Trophoblast cell (in vitro differentiated cells and primary cell): ENCODE measurements at regions not wholly inside any gene's neighbourhood (a gene's known extent, or its start where the extent isn't known, plus 50 kb on each side); places are given as distances from the start of the nearest gene placed in this dataset.

Experiments used
- DNase-seq, 2 donors: peaks; one replicate each; pipeline ENCODE4 v3.0.0-alpha.2; 2016
- H2AFZ ChIP-seq: 2 replicates; pipeline ENCODE4 v1.6.1; 2013; ENCODE audit warnings: low read length, moderate library complexity, mild to moderate bottlenecking; ENCODE audit not compliant: insufficient read depth, poor library complexity
- H2AK5ac ChIP-seq: 2 replicates; pipeline ENCODE4 v1.6.1; 2013; ENCODE audit warnings: mild to moderate bottlenecking, low read length
- H2BK120ac ChIP-seq: 2 replicates; pipeline ENCODE4 v1.6.1; 2013; ENCODE audit warnings: low read length, mild to moderate bottlenecking, moderate library complexity; ENCODE audit not compliant: insufficient read depth, poor library complexity
- H2BK12ac ChIP-seq: 2 replicates; pipeline ENCODE4 v1.6.1; 2013; ENCODE audit warnings: mild to moderate bottlenecking, low read length, moderate library complexity
- H2BK5ac ChIP-seq: 2 replicates; pipeline ENCODE4 v1.6.1; 2013; ENCODE audit warnings: low read length, low read depth, moderate library complexity, mild to moderate bottlenecking; ENCODE audit not compliant: poor library complexity
- H3K14ac ChIP-seq: 2 replicates; pipeline ENCODE4 v1.6.1; 2013; ENCODE audit warnings: mild to moderate bottlenecking, low read length
- H3K18ac ChIP-seq: 2 replicates; pipeline ENCODE4 v1.6.1; 2013; ENCODE audit warnings: mild to moderate bottlenecking, low read length
- H3K23ac ChIP-seq: 2 replicates; pipeline ENCODE4 v1.6.1; 2013; ENCODE audit warnings: low read length
- H3K27ac ChIP-seq: 2 replicates; pipeline ENCODE4 v1.5.1; 2013; ENCODE audit warnings: low read depth, mild to moderate bottlenecking, inconsistent platforms, low read length, moderate library complexity
- H3K27me3 ChIP-seq: 2 replicates; pipeline ENCODE4 v1.6.1; 2013; ENCODE audit warnings: inconsistent platforms, mild to moderate bottlenecking, low read length, moderate library complexity; ENCODE audit not compliant: insufficient read depth
- H3K36me3 ChIP-seq, 2 experiments: 1 replicate in 1 of 2; 2 replicates in 1 of 2; pipeline ENCODE4 v1.6.1; 2013; ENCODE audit warnings: low read length in 2 of 2, mild to moderate bottlenecking in 2 of 2, moderate library complexity in 1 of 2; ENCODE audit not compliant: insufficient read depth in 2 of 2, control insufficient read depth in 1 of 2
- H3K4ac ChIP-seq: 2 replicates; pipeline ENCODE4 v1.6.1; 2013; ENCODE audit warnings: low read depth, mild to moderate bottlenecking, low read length, moderate library complexity
- H3K4me1 ChIP-seq, 2 experiments: 1 replicate in 1 of 2; 2 replicates in 1 of 2; pipeline ENCODE4 v1.6.1; 2013; ENCODE audit warnings: low read length in 2 of 2, mild to moderate bottlenecking in 2 of 2, moderate library complexity in 1 of 2; ENCODE audit not compliant: insufficient read depth in 2 of 2, control insufficient read depth in 1 of 2
- H3K4me2 ChIP-seq: 2 replicates; pipeline ENCODE4 v1.6.1; 2013; ENCODE audit warnings: inconsistent platforms, mild to moderate bottlenecking, low read length, moderate library complexity
- H3K4me3 ChIP-seq: 2 replicates; pipeline ENCODE4 v1.5.1; 2013; ENCODE audit warnings: mild to moderate bottlenecking, low read depth, low read length, inconsistent platforms
- H3K79me1 ChIP-seq: one replicate; pipeline ENCODE4 v1.6.1; 2013; ENCODE audit warnings: low read length
- H3K79me2 ChIP-seq: 2 replicates; pipeline ENCODE4 v1.6.1; 2013; ENCODE audit warnings: low read length, mild to moderate bottlenecking; ENCODE audit not compliant: control insufficient read depth, insufficient read depth, poor library complexity
- H3K9ac ChIP-seq: 2 replicates; pipeline ENCODE4 v1.6.1; 2013; ENCODE audit warnings: mild to moderate bottlenecking, low read length
- H3K9me3 ChIP-seq: 2 replicates; pipeline ENCODE4 v1.6.1; 2013; ENCODE audit warnings: low read depth, mild to moderate bottlenecking, control low read depth, inconsistent platforms, low read length; ENCODE audit not compliant: insufficient read depth
- H4K12ac ChIP-seq: 2 replicates; pipeline ENCODE4 v1.6.1; 2013; ENCODE audit warnings: low read depth, mild to moderate bottlenecking, low read length, moderate library complexity
- H4K8ac ChIP-seq: 2 replicates; pipeline ENCODE4 v1.6.1; 2013; ENCODE audit warnings: low read depth, mild to moderate bottlenecking, low read length, moderate library complexity
- H4K91ac ChIP-seq: one replicate; pipeline ENCODE4 v1.6.1; 2013; ENCODE audit warnings: low read depth, mild to moderate bottlenecking, low read length, moderate library complexity
- WGBS: extraction: QIAGEN DNeasy Blood & Tissue Kit; methylation state at CpG from one replicate; pipeline ENCODE4 v1.1.7; 2013; ENCODE audit warnings: missing lambda C conversion rate; ENCODE audit not compliant: insufficient read length, insufficient coverage; ENCODE audit errors: extremely low coverage; 5-methylcytosine and 5-hydroxymethylcytosine counted together

GRCh38 chr5:1973391-1974013 is 90.8 kb upstream of the IRX4 start:
- Histone ChIP-seq H3K36me3 (no peaks in the 10 kb centered on the region), H3K79me1 (no peaks in the 10 kb centered on the region), H3K4ac (no peak overlapping the region), H3K27me3 (no peaks in the 10 kb centered on the region), H3K18ac (no peak overlapping the region), H3K4me1 (no peaks in the 10 kb centered on the region), H3K9me3 (no peaks in the 10 kb centered on the region), H4K12ac (no peak overlapping the region), H3K4me3 (peak overlapping the region; percentile 4), H2BK120ac (no peak overlapping the region), H3K79me2 (no peaks in the 10 kb centered on the region), H4K91ac (no peak overlapping the region), H3K9ac (no peak overlapping the region), H2BK12ac (no peak overlapping the region), H3K23ac (no peak overlapping the region), H3K4me2 (no peak overlapping the region), H2AFZ (no peak overlapping the region), H3K27ac (no peak overlapping the region), H3K14ac (no peak overlapping the region), H4K8ac (no peak overlapping the region), H2AK5ac (no peak overlapping the region), H2BK5ac (no peak overlapping the region)
- no peak for DNase-seq
- no CpG with 5 or more reads among the region's 21 CpGs for WGBS

DNA sequence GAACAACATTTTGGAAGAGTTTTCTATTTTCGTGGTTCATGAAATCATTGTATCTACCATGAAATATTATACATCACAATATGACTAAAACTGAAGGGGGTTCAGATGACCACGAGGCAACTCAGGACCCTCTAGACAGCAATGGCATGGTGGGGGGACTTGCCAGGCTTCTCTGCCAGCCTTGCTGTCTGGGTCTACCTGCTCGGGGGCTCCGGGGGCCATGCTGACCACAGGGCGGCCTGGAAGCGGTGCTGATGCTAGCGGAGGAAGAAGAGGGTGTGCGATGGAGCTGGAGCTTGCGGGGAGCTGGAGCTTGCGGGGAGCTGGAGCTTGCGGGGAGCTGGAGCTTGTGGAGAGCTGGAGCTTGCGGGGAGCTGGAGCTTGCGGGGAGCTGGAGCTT is 89.2 kb upstream of the IRX4 start:
- no peak overlapping the region for H3K14ac ChIP-seq
- H3K4ac ChIP-seq: no peak overlapping the region
- H3K79me2 ChIP-seq: no peaks in the 10 kb centered on the region
- H2BK120ac ChIP-seq: no peak overlapping the region
- no peaks in the 10 kb centered on the region for H3K27me3 ChIP-seq
- DNase-seq: no peak
- H3K4me3 ChIP-seq: no peak overlapping the region
- no peak overlapping the region for H3K9ac ChIP-seq
- no peak overlapping the region for H3K18ac ChIP-seq
- no peaks in the 10 kb centered on the region for H3K9me3 ChIP-seq
- no peak overlapping the region for H4K12ac ChIP-seq
- H3K4me2 ChIP-seq: no peak overlapping the region
- H3K4me1 ChIP-seq: no peaks in the 10 kb centered on the region
- H3K23ac ChIP-seq: no peak overlapping the region
- no peak overlapping the region for H2BK5ac ChIP-seq
- no peak overlapping the region for H2AK5ac ChIP-seq
- no peaks in the 10 kb centered on the region for H3K79me1 ChIP-seq
- H2BK12ac ChIP-seq: no peak overlapping the region
- no peak overlapping the region for H4K91ac ChIP-seq
- no peak overlapping the region for H4K8ac ChIP-seq
- no peak overlapping the region for H3K27ac ChIP-seq
- H3K36me3 ChIP-seq: no peaks in the 10 kb centered on the region
- WGBS: no CpG with 5 or more reads among the region's 13 CpGs
- H2AFZ ChIP-seq: no peak overlapping the region

DNA sequence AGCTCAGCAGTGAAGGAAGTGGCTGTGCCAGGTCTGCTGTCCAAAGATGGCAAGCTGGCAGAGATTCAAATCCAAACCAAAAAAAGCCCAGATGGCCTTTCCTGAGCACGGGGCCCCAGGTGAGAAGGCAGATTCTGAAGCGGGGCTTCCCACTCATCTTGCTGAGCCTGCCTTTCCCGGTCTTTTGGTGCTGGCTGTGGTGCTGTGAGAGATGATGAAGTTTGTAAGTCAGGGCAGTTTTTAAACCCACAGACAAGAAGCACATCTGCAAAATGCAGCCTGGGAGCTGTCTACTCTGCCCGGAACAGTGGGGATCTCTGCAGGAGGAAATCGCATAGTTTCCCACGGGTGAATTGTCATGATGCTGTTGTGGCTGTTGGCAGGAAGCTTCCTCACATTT is 85.0 kb upstream of the IRX4 start:
- H3K18ac ChIP-seq: no peak overlapping the region
- no peak overlapping the region for H2AFZ ChIP-seq
- H4K91ac ChIP-seq: no peak overlapping the region
- no CpG with 5 or more reads among the region's 6 CpGs for WGBS
- H3K79me1 ChIP-seq: no peaks in the 10 kb centered on the region
- no peaks in the 10 kb centered on the region for H3K4me1 ChIP-seq
- no peak for DNase-seq
- no peak overlapping the region for H4K12ac ChIP-seq
- H2BK12ac ChIP-seq: no peak overlapping the region
- H3K4ac ChIP-seq: no peak overlapping the region
- H3K79me2 ChIP-seq: no peaks in the 10 kb centered on the region
- no peaks in the 10 kb centered on the region for H3K27me3 ChIP-seq
- no peak overlapping the region for H3K14ac ChIP-seq
- H2BK120ac ChIP-seq: no peak overlapping the region
- H2AK5ac ChIP-seq: no peak overlapping the region
- H3K9ac ChIP-seq: no peak overlapping the region
- H3K23ac ChIP-seq: no peak overlapping the region
- no peak overlapping the region for H4K8ac ChIP-seq
- no peak overlapping the region for H2BK5ac ChIP-seq
- no peak overlapping the region for H3K4me3 ChIP-seq
- H3K27ac ChIP-seq: no peak overlapping the region
- no peak overlapping the region for H3K4me2 ChIP-seq
- H3K36me3 ChIP-seq: no peaks in the 10 kb centered on the region
- H3K9me3 ChIP-seq: no peaks in the 10 kb centered on the region

DNA sequence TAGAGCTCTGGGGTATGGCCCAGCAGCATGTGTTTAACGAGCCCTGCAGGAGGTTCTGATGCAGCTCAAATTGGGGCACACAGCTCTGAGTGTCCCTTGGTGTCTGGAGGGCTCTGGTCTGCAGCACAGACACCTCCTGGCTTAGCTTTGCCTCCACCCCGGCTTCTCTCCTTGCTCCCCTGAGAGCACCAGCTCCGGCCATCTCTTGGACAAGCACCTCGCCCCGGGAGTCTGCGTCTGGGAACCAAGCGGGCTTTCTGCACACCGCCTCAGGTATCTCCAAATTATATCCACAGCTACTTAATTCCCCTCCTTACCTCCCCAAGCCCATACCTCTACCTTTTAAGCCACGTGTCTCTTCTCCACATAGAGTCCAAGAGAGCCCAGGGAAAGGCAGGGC is 83.7 kb upstream of the IRX4 start:
- Histone ChIP-seq H2AK5ac (no peak overlapping the region), H2AFZ (no peak overlapping the region), H3K4ac (no peak overlapping the region), H3K79me2 (no peaks in the 10 kb centered on the region), H3K4me3 (no peak overlapping the region), H3K18ac (no peak overlapping the region), H2BK12ac (no peak overlapping the region), H3K27ac (no peak overlapping the region), H2BK120ac (no peak overlapping the region), H3K23ac (no peak overlapping the region), H4K12ac (no peak overlapping the region), H2BK5ac (no peak overlapping the region), H3K4me1 (no peaks in the 10 kb centered on the region), H3K9me3 (no peaks in the 10 kb centered on the region), H3K27me3 (no peaks in the 10 kb centered on the region), H4K8ac (no peak overlapping the region), H3K79me1 (no peaks in the 10 kb centered on the region), H3K4me2 (no peak overlapping the region), H3K36me3 (no peaks in the 10 kb centered on the region), H3K9ac (no peak overlapping the region), H3K14ac (no peak overlapping the region), H4K91ac (no peak overlapping the region)
- DNase-seq: no peak
- no CpG with 5 or more reads among the region's 9 CpGs for WGBS
